ENCODE measurements at regions not wholly inside any gene's neighbourhood (a gene's known extent, or its start where the extent isn't known, plus 50 kb on each side); places are given as distances from the start of the nearest gene placed in this dataset.

GRCh38 chr5:99334936-99335335, 406.1 kb upstream of the CHD1 start:
- TF ChIP-seq CTCF (IDR thresholded peaks at IDR 0.05) (no peak), POLR2A (IDR thresholded peaks at IDR 0.05) (no peak)

Measured in esophagus squamous epithelium (tissue), 4 donors.